GM19023 (cell line): ENCODE measurements at regions not wholly inside any gene's neighbourhood (a gene's known extent, or its start where the extent isn't known, plus 50 kb on each side); places are given as distances from the start of the nearest gene placed in this dataset.

ENCODE experiments used
- ATAC-seq: cut with Tn5 transposase; IDR thresholded peaks from one replicate; pipeline ENCODE4 v1.9.1; 2021; ENCODE audit warnings: mild to moderate bottlenecking, moderate library complexity; ENCODE audit not compliant: unreplicated experiment

DNA sequence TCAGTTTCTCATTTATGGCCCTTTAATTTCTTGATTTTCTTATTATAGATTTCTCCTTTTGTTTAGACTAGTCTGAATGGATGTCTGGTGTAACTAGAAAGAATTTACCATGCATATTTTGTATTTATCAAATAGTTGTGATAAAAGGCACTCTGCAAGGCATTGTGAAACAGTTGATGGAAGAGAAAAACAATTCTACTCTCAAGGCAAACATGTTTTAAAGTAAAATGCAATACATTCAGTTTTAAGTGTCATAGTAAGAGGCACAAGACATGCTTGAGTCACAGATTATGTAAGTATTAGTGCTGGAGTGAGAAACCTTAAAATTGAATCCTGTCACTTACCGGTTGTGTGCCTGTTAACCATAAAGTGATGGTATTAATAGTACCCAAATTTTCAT is 283.3 kb upstream of the DKK2 start:
- no peak for ATAC-seq

DNA sequence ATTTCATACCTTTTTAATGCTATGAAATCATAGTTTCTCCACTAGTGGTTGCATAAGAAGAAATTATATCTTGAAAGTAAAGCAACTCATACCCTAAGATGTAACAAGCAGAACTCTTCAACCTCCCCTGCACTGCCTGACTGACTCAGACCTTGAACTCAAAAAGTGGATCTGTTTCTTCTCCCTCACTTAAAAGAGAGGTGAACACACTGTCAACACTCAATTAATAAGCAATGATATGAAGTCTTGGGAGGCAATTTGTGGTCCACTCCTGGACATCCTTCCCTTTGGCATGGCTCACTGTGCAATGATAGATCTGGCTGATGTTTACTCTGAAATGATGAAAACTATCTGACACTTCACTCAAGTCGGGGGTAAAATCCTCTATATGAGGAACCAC is 282.0 kb upstream of the DKK2 start:
- ATAC-seq, result no peak

DNA sequence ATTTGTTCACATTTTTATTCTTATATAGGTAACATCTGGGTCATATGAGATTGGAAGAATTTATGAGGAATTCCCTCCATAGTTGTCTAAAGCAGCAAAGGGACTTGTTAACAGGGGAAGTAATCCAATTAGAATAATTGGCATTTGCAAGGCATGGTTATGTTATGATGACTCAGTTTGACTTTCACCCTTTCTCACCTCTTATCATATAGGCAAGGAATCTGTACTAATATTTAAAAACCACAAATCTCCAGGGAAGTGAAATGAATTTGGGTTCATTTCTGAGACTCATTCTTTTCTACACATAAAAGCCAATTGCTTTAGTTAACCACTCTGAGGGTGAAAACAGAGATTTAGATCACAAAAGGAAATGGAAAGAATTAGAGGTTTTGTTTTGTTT is 281.5 kb upstream of the DKK2 start:
- no peak for ATAC-seq

DNA sequence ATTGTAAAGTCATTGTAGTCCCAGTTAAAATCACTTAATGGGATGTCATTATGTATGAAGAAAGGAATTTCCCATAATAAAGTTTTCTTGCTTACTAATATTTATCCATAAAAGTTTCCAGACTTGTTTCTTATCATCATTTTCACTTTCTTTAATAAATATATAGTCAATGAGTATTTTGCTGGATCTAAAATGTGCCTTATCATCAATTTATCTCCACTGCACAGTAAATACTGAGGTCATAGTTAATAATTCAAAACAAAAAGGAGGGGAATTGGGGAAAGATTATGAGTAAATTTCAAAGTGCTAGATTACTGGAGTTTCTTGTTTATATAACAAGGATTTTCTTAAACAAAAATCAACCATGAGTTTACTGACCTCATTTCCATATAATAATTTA is 279.5 kb upstream of the DKK2 start:
- ATAC-seq, result no peak

DNA sequence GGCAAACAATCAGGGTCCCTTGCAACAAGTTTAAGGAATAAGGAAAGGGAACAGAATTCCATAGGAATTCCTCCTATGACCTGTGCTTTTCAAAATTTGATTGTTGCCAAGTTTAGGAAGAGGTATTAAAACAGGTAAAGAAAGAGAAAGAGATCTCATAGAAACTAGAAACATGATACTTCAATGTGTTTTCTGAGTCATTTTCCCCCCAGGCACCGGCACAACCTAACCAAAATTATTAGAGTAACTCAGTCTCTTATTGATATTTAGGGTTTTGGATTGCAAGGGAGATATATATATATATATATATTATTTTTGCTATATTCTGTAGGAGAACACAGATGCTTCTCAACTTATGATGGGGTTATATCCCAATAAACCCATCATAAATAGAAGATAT is 278.0 kb upstream of the DKK2 start:
- ATAC-seq, result no peak

DNA sequence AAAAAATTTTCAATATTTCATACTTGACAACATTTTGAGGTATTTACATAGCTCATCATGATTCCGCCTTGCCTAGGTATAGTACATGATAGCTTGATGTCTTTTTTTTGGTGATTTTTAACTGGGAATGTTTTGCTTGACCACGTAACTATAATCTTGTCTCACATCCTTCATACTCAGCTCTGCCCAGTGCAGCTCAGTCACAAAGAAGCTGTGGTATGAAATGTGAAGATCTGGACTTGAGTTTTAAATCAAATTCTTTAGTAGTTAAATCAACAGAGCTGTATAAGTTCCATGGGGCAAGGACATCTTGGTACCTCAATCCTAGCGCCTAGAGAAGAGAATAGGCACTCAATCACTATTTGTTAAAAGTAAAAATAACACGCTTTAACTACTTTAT is 276.3 kb upstream of the DKK2 start:
- ATAC-seq, result no peak

DNA sequence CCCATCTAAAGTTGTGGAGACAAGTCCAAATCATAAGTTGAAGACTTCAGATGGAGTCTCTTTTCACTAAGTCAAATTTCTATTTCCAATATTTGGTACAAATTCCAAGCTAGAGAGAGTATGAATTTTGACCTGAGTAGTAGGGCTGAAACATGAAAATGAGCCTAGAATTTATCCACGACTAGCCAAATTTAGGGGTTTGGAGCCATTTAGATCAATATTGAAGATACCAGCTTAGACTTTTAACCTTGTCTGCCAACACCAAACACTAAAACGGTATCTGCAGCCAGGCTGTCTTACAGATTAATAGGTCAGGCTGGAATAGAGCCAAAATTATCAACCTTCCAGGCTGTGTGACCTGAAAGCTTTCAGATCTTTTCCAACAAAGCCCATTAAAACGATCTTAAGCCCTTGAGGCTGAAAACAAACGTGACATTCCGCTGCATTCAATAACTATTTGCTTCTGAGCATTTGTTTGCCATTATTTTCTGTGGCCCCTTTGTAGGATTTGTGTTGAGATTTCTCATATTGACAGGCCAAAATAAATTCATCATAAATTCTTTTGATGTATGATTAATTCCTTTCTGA is 268.7 kb upstream of the DKK2 start:
- ATAC-seq, result no peak

DNA sequence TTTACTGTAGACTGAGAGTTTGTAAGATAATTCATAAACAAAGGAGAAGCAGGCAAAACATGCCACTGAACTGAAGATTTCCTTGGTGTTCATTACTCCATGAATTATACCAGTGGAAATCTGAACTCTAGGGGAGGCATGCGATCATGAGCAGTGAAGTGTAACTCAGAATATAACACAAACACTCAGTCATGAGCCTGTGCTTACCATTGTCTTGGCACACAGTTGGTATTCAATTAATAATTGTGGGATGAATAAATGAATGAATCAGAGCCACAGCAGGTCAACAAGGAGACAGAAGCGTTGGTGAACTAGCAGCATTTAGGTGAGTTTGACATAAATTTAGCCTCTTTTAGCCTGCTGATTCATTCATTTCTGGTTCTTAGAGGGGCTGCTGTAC is 263.5 kb upstream of the DKK2 start:
- ATAC-seq, result no peak

DNA sequence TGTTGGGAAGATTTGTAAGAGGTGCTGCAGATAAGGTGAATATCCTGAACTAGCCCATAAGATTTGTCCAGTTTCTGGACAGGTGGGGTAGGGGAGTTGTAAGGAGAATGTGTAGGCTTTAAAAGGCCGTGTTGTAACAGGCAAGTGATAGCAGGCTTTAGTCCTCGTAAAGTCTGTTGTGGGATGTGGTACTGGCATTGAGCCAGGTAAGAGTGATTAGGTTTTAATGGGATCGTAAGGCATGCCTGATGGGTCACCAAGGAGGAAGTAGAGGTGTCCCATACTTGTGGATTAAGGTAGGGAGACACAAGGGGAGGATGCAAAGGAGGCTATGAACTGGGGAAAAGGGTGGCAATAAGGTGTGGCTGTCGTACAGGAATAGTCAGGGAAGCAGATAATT is 256.9 kb upstream of the DKK2 start:
- ATAC-seq, result no peak

DNA sequence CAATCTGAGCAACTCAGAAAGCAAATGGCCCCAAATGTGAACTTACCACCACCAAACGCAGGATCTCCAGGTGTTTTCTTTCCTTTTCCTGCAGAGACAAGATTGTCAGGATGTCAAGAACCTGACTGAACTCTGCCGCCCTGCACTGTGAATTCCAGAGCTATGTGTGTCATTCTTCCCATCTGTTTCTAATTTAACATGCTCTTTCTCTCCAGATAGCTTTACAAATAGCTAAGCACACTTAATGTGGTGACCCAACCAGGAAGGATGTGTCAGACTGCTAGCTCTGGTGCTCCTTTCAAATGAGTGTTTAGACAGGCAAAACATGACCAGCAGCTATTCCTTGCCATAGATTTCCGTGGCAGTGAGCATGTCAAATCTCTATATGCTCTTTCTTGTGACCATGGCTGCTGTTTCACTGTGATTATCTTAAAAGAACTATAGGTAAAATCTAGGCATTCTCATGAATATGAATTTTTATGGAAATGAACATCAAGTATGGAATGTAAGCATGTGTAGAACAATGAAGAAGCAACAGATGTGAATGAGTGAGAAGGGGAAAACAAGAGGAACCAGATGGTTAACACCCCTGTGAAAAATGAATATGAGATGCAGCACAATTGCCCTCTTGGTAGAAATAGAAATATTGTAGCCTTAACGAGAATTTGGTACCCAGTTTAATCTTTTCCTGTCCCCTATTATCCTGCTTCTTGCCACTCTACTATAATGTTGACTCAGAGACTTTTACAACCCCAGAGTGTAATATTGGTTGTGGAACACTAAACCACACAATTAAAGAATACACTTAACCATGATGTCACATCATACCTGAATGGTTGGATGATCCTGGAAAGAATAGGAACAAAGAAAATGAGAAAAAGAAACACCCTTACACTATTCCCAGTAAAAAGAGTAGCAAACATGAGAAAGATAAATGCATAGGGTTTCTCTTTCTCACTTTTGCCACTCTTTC is 247.8 kb upstream of the DKK2 start:
- no peak for ATAC-seq

DNA sequence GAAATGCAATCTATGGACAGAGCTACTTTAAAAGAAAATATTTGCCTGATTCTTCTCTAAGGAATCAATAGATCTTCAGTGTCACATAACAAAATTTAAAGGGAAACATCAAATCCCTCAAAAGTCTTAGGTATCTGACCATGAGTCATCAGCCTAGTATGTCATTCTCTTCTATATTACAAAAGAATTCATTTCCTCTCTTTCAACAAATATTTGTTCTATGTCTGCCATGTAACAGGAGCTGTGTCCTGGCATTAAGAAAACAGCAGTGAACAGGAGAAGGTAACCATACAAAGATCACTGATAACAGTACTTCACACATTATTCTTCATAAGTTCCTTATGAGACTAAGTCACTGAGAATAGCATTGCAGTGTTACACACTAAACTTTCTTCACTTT is 243.6 kb upstream of the DKK2 start:
- no peak for ATAC-seq

DNA sequence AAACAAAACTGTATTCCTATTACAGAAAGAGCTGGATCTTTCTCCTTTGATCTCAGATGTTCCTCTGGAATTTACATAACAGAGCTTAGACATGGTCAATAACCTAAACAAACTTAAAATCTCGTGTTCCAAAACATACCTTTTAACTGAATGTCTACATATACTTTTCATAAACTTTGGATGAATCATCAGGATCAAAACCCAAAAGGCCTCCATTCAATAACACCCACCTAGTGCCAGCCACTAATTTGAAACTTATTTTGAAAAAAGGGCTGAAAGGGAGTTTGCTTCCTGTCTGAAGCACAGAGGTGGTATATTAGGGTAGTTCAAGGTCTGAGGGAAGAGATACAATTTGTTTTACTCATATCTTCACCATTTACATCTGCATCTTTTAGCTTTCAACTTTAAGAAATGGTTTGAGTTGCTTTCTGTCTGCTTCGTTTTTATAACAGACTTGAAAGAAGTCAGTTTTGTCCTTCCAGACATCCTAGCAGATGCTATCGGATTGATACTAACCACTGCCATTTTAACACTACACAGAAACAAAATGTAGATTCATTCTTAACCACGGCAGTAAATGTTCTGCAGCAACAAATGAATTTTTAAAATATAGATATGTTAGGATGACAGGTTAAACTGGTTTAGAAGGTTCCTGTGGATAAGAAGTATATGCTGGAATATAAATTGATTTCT is 242.8 kb upstream of the DKK2 start:
- no peak for ATAC-seq

DNA sequence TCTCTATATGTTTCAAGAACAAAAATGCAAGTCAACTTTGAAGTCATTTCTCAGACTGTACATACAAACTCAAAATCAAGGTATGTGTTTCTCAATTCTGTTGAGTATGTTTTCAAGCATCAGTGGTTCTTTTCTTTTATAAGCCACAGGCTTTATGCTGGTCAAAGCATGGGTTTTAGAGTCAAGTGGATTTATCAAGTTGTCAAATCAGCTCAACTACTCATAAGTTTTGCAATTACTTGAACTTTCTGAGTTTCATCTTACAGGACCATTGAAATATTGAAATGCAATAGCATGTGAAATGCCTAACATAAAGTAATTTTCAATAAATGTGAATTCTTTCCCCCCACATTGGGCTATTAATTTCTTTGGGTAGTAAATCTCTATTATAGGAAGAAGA is 239.9 kb upstream of the DKK2 start:
- ATAC-seq, result no peak

DNA sequence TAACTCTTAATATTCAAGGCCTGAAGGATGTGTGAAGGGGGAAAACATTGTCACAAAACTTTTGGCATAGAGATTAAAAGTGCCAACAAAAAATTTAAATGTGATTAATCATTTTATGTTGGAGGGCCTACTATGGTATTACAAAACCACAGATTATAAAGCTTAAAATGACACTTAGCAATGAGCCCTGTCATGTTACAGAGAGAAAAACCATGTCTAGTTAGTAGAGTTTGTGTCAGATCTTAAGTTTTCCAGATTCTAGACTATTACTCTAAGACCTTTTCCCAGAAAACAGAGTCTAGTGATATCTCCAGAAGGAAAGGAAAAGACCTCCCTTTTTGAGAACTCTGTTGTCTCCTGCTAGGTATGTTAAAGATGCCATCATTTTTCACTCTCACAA is 239.1 kb upstream of the DKK2 start:
- ATAC-seq, result no peak

DNA sequence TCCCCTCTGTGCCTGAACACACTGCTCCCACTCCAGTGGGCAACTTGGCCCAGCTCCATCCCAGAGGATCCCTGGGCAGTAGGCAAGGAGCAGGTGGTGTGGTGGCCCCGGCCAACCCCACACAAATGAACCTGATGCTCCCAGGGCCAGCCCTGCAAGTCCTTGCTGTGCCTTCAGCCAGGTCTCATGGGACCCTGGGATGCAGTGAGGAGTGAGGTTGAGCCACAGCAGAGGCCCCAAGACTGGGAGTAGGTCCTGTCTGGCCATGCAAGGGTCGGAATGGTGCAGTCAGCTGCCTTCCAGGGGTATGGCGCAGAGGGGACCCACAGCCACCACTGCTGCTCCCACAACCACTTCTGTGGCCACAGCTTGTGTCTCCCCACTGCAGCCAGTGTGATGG is 234.5 kb upstream of the DKK2 start:
- ATAC-seq, result no peak

DNA sequence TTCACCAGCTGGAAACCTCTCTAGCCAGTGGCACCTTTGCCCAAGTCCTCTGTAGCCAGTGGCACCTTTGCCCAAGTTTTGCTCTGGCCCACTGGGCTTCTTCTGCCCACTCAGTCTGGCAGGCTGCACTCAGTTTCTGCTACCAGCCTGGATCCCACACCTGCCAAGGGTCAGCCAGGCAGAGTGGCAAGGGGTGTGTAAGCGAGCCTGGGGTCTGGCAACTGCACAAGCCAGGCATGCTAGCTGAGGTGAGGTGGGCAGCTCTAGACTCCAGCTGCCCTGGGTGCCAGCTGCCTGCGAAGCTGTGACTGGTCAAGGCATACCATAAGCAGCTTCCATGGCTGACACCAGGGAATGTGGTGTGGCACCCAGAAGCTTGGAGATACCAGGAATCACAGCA is 233.1 kb upstream of the DKK2 start:
- ATAC-seq, result no peak

DNA sequence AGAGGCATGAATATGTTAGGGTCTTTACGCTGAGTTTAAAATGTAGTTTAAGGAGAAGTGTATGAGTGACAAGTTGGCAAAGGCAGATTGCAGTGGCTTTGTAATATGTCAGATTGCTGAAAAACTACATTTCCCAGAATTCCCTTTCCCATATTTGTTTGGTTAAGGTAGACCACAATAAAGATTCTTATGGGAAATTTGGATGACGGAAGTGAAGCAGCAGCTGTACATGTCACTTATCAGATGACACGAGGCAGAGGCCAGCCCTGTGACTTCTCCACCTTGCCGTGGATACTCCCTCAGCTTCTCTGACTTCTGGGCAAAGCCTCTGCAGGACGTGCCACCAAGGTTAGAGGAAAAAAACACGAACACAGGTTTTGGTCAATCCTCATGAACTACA is 229.7 kb upstream of the DKK2 start:
- ATAC-seq, result no peak

DNA sequence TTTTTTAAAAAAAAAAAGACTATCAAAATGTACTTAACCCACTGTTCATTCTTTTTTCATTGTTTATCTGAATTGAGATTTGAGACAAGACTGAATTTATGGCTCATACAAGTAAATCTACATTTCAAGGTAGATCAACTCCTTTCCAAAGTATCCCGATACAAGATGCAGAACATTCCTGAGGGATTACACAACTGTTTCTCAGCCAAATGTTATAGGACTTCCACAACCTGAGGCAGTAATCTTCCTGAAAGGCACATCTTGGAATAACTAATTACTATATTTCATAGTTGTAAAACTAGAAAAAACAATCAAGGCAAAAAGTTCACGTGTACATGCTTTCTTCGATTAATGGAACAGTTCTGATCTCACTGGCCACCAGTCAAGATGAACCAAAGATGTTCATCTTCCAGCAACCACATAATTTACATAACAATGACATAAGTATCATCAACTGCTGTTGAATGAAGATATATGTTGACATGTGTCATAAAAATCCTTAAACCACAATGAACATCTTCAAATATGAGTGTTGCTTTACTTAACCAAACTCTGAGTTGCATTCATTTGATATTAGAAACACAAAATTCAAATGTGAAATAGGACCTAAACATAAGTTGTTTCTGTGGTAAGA is 225.2 kb upstream of the DKK2 start:
- no peak for ATAC-seq

DNA sequence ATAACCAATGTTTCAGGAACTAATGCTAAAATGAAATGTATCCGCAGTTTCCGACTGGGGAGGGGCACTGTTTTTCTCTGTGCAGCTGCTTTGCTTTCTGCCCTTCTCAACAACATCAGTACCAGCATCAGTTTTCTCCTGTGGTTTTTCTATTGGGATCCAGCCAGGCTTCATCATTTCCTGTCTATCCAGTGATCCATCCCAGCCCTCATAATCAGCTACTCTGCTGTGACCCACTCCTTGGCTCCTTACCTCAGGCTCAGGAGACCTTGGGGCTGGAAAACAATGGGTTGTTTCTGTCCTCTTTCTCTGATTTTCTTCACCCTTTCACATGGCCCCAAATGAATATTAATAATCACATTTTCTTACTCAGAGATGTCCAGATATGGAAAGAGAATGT is 222.2 kb upstream of the DKK2 start:
- ATAC-seq, result no peak

DNA sequence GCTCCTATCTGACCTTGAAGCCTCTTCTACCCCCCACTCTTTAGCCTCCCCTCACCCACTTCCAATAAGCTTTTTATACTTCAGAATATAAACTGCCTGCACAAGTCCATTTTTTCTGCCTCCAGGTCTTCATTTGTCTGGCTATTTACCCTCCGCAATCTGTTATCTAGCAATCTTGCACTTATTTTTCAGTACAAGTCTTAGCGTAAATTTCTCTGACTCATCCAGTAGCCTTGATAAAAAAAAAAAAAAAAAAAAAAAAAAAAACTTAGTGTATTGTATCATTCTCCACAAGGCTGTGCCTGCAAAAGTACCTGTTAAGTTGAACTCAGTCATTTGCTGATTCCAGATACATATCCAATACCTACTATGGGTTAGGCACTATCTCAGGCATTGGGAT is 219.5 kb upstream of the DKK2 start:
- no peak for ATAC-seq

DNA sequence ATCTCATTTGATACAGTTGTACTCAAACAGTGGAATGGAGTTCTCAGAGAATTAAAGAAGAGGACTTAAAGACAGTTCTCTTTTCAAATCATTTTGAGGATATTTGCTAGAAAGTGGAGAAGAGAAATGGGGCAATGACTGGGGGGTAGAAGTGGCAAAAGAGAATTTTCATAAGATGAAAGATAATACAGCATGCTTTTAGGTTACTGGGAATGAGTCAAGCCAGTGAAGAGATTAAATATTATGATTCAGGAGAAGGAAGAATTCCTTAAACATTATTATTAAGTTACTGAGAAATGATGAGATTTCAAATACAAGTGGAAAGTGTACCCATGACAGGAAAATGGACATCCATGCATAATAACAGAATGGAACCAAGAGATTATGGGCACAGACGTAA is 219.0 kb upstream of the DKK2 start:
- ATAC-seq, result no peak
